A673 (cell line): ENCODE measurements at regions not wholly inside any gene's neighbourhood (a gene's known extent, or its start where the extent isn't known, plus 50 kb on each side); places are given as distances from the start of the nearest gene placed in this dataset.

Experiments
- BruUV-seq: library from RNA; stranded (reverse); fragments of 400-500 nt; replicated peaks from 2 replicates; lab custom pipeline; 2021; lab: Mats Ljungman, UMichigan
- CTCF ChIA-PET: fragments of 300-600 bp; sonication (Branson Sonifier 250); formaldehyde crosslinking; loops from one replicate; lab custom pipeline; 2022; ENCODE audit warnings: antibody characterized with exemption; lab: Charles Lee
- POLR2A ChIA-PET: fragments of 300-600 bp; sonication (Branson Sonifier 250); formaldehyde crosslinking; loops from one replicate; lab custom pipeline; 2022; ENCODE audit warnings: antibody characterized with exemption; ENCODE audit not compliant: low non-redundant PET; lab: Charles Lee
- DNase-seq: peaks from one replicate; pipeline ENCODE4 v3.0.0-alpha.2; 2015; ENCODE audit warnings: low spot score
- H3K27ac ChIP-seq: fragments of 200-600 bp; sonication (generic); 2 replicates; pipeline ENCODE4 v1.5.1; 2016; ENCODE audit warnings: mixed run types, low read depth, mild to moderate bottlenecking, mixed read lengths, antibody characterized with exemption, low read length; ENCODE audit not compliant: poor library complexity, severe bottlenecking
- H3K27me3 ChIP-seq: fragments of 200-600 bp; sonication (generic); replicated peaks from 2 replicates; pipeline ENCODE4 v1.6.1; 2017; ENCODE audit warnings: mixed run types, low read depth, mild to moderate bottlenecking, mixed read lengths, antibody characterized with exemption, low read length; ENCODE audit not compliant: insufficient read depth, poor library complexity
- H3K36me3 ChIP-seq: fragments of 200-600 bp; sonication (generic); 2 replicates; pipeline ENCODE4 v1.6.1; 2016; ENCODE audit warnings: mixed run types, mild to moderate bottlenecking, mixed read lengths, antibody characterized with exemption, low read length; ENCODE audit not compliant: insufficient read depth, poor library complexity, severe bottlenecking
- H3K4me1 ChIP-seq: fragments of 200-600 bp; sonication (generic); 2 replicates; pipeline ENCODE4 v1.6.1; 2017; ENCODE audit warnings: mixed run types, mild to moderate bottlenecking, mixed read lengths, antibody characterized with exemption, low read length; ENCODE audit not compliant: insufficient read depth, poor library complexity, severe bottlenecking
- H3K4me3 ChIP-seq: fragments of 200-600 bp; sonication (generic); 2 replicates; pipeline ENCODE4 v1.5.1; 2016; ENCODE audit warnings: low read depth, mixed run types, mild to moderate bottlenecking, mixed read lengths, low read length; ENCODE audit not compliant: poor library complexity, severe bottlenecking
- H3K9me3 ChIP-seq: fragments of 200-600 bp; sonication (generic); 2 replicates; pipeline ENCODE4 v1.6.1; 2016; ENCODE audit warnings: mixed run types, low read depth, mild to moderate bottlenecking, mixed read lengths, antibody characterized with exemption, low read length; ENCODE audit not compliant: poor library complexity, severe bottlenecking
- EZH2 ChIP-seq: fragments of 200-600 bp; sonication (generic); IDR thresholded peaks from 2 replicates; pipeline ENCODE4 v1.6.1; 2017; ENCODE audit warnings: borderline replicate concordance, low read depth, mild to moderate bottlenecking, mixed read lengths, antibody characterized with exemption, low read length; ENCODE audit not compliant: poor library complexity, severe bottlenecking
- intact Hi-C: fragments of 100-400 bp; cut with micrococcal nuclease; formaldehyde crosslinking; loops from one replicate; pipeline ENCODE4 v1.10.0; 2022; ENCODE audit not compliant: unreplicated experiment
- TF ChIP-seq, protein P1 (sequence below): fragments of 300-800, 200-600 bp; sonication (generic); conservative IDR thresholded peaks from 2 replicates; pipeline ENCODE4 v1.5.1; 2017; ENCODE audit warnings: low read depth, mild to moderate bottlenecking, antibody characterized with exemption, low read length, moderate library complexity, mixed read lengths

DNA sequence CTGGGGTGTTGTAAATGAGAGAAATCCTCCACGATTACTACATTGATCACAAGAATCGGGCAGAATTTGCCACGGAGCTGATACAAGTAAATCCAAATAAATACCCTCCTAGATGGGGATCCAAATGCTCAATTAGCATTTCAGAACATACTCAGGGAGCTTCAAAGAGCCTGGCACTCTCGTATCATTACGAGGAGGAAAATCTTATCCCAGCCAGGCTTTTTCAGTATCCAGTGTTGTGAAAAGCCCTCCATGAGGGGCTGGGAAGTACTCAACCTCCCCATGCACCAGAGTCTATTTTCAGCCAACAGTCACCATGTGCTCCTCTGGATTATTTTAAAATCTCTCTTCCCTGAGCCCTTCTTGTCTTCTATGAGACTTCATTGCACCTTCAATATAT lies 122.6 kb upstream of the ARRDC4 start:
- BruUV-seq = no TSS peak
- CTCF ChIA-PET = no interaction called here
- POLR2A ChIA-PET = no interaction called here

DNA sequence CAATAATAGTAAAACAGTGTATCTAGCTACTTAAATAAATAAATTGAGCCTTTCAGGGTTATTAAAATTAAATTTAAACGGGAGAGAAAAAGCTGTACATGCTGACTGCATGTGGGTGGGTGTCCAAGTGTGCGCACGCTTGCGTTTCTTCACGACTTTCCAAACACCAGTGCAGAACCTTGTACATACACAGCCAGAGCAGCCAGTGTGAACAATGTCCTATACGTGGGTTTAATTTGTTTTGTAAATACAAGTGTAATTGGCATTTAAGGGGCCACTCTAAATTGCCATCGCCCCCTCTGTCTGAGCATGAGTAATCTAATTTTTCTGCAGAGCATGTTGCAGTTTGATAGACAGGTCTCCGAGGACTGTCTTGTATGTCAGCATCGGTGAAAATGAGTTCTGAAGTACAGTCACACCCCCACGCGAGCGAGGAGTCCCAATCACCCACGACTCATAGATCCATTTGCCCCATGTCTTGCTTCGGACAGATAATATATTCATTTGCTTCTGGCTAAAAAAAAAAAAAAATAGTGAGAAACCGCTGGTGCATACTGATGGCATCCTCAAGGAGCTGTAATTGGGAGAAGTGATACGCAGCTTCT lies 121.8 kb upstream of the ARRDC4 start:
- H3K4me3 ChIP-seq = no peak overlapping the region
- no peaks in the 10 kb centered on the region for H3K4me1 ChIP-seq
- ChIA-PET CTCF (no interaction called here), POLR2A (no interaction called here)
- no peak for DNase-seq
- no peak overlapping the region for H3K27ac ChIP-seq
- no TSS peak for BruUV-seq
- H3K9me3 ChIP-seq = no peaks in the 10 kb centered on the region
- intact Hi-C loops = no loop called here
- H3K36me3 ChIP-seq = no peaks in the 10 kb centered on the region
- H3K27me3 ChIP-seq = no peaks in the 10 kb centered on the region
- no peak for TF ChIP-seq EZH2
- TF ChIP-seq, protein P1, sequence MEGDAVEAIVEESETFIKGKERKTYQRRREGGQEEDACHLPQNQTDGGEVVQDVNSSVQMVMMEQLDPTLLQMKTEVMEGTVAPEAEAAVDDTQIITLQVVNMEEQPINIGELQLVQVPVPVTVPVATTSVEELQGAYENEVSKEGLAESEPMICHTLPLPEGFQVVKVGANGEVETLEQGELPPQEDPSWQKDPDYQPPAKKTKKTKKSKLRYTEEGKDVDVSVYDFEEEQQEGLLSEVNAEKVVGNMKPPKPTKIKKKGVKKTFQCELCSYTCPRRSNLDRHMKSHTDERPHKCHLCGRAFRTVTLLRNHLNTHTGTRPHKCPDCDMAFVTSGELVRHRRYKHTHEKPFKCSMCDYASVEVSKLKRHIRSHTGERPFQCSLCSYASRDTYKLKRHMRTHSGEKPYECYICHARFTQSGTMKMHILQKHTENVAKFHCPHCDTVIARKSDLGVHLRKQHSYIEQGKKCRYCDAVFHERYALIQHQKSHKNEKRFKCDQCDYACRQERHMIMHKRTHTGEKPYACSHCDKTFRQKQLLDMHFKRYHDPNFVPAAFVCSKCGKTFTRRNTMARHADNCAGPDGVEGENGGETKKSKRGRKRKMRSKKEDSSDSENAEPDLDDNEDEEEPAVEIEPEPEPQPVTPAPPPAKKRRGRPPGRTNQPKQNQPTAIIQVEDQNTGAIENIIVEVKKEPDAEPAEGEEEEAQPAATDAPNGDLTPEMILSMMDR = no peak

More for the DNA sequence above, 122.6 kb upstream of the ARRDC4 start:
- intact Hi-C loops = no loop called here
- no peak overlapping the region for H3K27ac ChIP-seq
- H3K36me3 ChIP-seq = no peaks in the 10 kb centered on the region
- H3K4me3 ChIP-seq = no peak overlapping the region
- TF ChIP-seq, protein P1 = no peak
- no peak for TF ChIP-seq EZH2
- no peaks in the 10 kb centered on the region for H3K9me3 ChIP-seq
- H3K4me1 ChIP-seq = no peaks in the 10 kb centered on the region
- DNase-seq = no peak
- no peaks in the 10 kb centered on the region for H3K27me3 ChIP-seq

DNA sequence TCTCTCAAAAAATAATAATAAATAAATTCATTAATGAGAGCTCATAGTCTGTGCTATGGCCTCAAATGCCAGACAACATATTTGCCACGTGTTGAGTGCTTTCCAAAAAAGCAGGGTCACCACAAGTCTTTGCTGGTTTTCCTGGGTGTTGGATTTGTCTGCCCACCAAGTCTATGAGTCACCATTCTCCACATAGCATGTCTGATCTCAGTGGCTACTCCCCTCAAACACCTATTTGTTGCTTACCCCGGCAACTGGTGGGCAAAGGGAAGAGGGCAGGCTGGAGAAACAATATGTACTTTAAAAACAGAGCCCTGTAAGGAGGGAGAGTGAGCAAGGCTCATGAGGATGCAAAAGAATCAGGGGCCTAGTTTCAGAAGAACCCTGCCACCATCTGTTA lies 120.0 kb upstream of the ARRDC4 start:
- Histone ChIP-seq H3K9me3 (no peaks in the 10 kb centered on the region), H3K4me3 (no peak overlapping the region), H3K27me3 (no peaks in the 10 kb centered on the region), H3K36me3 (no peaks in the 10 kb centered on the region), H3K27ac (no peak overlapping the region), H3K4me1 (no peaks in the 10 kb centered on the region)
- DNase-seq = no peak
- TF ChIP-seq, protein P1 = no peak
- TF ChIP-seq EZH2 = no peak
- CTCF ChIA-PET = no interaction called here
- POLR2A ChIA-PET = no interaction called here
- intact Hi-C loops = no loop called here
- BruUV-seq = no TSS peak
